GM12891 (cell line): ENCODE measurements at regions not wholly inside any gene's neighbourhood (a gene's known extent, or its start where the extent isn't known, plus 50 kb on each side); places are given as distances from the start of the nearest gene placed in this dataset.

Source experiments
- PAX5 ChIP-seq: IDR thresholded peaks from 2 replicates; pipeline ENCODE4 v1.6.1; 2011; ENCODE audit warnings: low read length, moderate library complexity, mild to moderate bottlenecking; ENCODE audit not compliant: insufficient read depth, severe bottlenecking
- POLR2A ChIP-seq: IDR thresholded peaks from 2 replicates; pipeline ENCODE4 v1.6.1; 2011; ENCODE audit warnings: low read depth, low read length, control low read depth
- POLR2AphosphoS5 ChIP-seq: IDR thresholded peaks from 2 replicates; pipeline ENCODE4 v1.6.1; 2011; ENCODE audit warnings: low read depth, low read length, control low read depth
- POU2F2 ChIP-seq: IDR thresholded peaks from 2 replicates; pipeline ENCODE4 v1.6.1; 2011; ENCODE audit warnings: low read depth, mild to moderate bottlenecking, control low read depth, low read length, moderate library complexity
- SPI1 ChIP-seq: IDR thresholded peaks from 2 replicates; pipeline ENCODE4 v1.6.1; 2011; ENCODE audit warnings: low read depth, low read length, control low read depth
- TAF1 ChIP-seq: IDR thresholded peaks from 2 replicates; pipeline ENCODE4 v1.6.1; 2011; ENCODE audit warnings: low read depth, low read length, control low read depth

DNA sequence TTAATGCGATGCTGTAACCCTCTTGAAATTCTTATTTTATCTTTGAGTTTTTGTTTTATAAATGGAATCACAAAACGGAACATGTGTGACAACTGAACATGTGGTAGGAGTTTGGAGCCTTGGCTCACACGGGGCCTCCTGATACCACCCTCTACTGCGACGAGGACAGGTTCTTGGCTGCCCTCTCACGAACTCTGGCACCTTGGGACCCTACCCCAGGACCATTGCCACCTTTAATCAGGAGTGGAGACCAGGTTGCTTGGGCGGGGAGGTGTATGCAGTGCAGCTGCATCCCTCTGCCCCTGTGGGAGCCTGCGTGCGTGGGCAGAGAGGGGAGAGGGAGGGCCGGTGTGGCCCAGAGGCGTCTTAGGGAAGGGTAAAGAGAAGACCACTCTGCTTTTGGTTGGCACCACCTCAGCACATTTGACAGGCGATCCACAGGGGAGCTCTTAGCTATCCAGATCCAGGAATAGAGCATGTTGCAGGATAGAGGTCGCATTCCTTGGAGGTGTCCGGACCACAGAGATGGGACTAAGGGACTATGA, 753.9 kb upstream of the PTPRD start:
- TF ChIP-seq TAF1, result no peak
- TF ChIP-seq POLR2A, result no peak
- TF ChIP-seq POLR2AphosphoS5, result no peak
- no peak for TF ChIP-seq PAX5
- TF ChIP-seq SPI1, result no peak
- TF ChIP-seq POU2F2, result no peak
